HCT116 (cell line): ENCODE measurements at regions not wholly inside any gene's neighbourhood (a gene's known extent, or its start where the extent isn't known, plus 50 kb on each side); places are given as distances from the start of the nearest gene placed in this dataset.

ENCODE experiments used
- ATAC-seq: fragments of 200-7000 bp; cut with Tn5 transposase; 2 replicates; pipeline ENCODE4 v1.9.1; 2020; ENCODE audit warnings: mild to moderate bottlenecking, moderate library complexity
- BruUV-seq: library from RNA; stranded (reverse); fragments of 400-500 nt; replicated peaks from 2 replicates; lab custom pipeline; 2021; lab: Mats Ljungman, UMichigan
- CTCF ChIA-PET: fragments of 300-600 bp; sonication (Branson Sonifier 250); formaldehyde crosslinking; loops from one replicate; lab custom pipeline; 2021; ENCODE audit warnings: antibody characterized with exemption; lab: Charles Lee
- POLR2A ChIA-PET: fragments of 300-600, 350-600 bp; sonication (Branson Sonifier 250); formaldehyde crosslinking; loops from one replicate; lab custom pipeline; 2021; ENCODE audit warnings: antibody characterized with exemption; lab: Charles Lee
- RAD21 ChIA-PET, 2 experiments: fragments of 300-600 bp; sonication (Branson Sonifier 250); formaldehyde crosslinking; loops; one replicate each; lab custom pipeline; 2023; ENCODE audit warnings: low total read pairs in 2 of 2; ENCODE audit not compliant: uncharacterized antibody in 2 of 2, unreplicated experiment in 2 of 2, low non-redundant PET in 1 of 2; lab: Charles Lee
- DNase-seq: peaks from one replicate; pipeline ENCODE4 v3.0.0-alpha.2; 2010; ENCODE audit warnings: low read depth, low spot score
- H2AFZ ChIP-seq: fragments of 200-600 bp; shearing (Covaris generic), sonication (generic); 2 replicates; pipeline ENCODE4 v1.6.1; 2017; ENCODE audit warnings: low read depth, mixed run types, mixed read lengths, antibody characterized with exemption, low read length; ENCODE audit not compliant: poor library complexity, severe bottlenecking
- H3K27ac ChIP-seq: 2 replicates; pipeline ENCODE4 v1.5.1; 2012; ENCODE audit warnings: low read depth, low read length
- H3K27me3 ChIP-seq: fragments of 200-600 bp; sonication (generic); 2 replicates; pipeline ENCODE4 v1.6.1; 2016; ENCODE audit warnings: mixed run types, low read length, mixed read lengths; ENCODE audit not compliant: insufficient read depth
- H3K36me3 ChIP-seq, 2 experiments: fragments of 200-500 bp in 1 of 2; fragments of 200-600 bp in 1 of 2; sonication (Bioruptor generic) in 1 of 2; sonication (generic) in 1 of 2; 2 replicates each; pipeline versions ENCODE4 v1.5.1 to v1.6.1; 2014 to 2016; ENCODE audit warnings: low read length in 2 of 2, inconsistent platforms in 1 of 2, mixed read lengths in 1 of 2, mixed run types in 1 of 2; ENCODE audit not compliant: insufficient read depth in 2 of 2, control insufficient read depth in 1 of 2
- H3K4me1 ChIP-seq, 2 experiments: fragments of 200-600 bp in 1 of 2; sonication (generic) in 1 of 2; 2 replicates each; pipeline versions ENCODE4 v1.5.1 to v1.6.1; 2012 to 2017; ENCODE audit warnings: low read length in 2 of 2, inconsistent platforms in 1 of 2, mild to moderate bottlenecking in 1 of 2, mixed read lengths in 1 of 2, mixed run types in 1 of 2, moderate library complexity in 1 of 2; ENCODE audit not compliant: insufficient read depth in 2 of 2, control insufficient read depth in 1 of 2
- H3K4me2 ChIP-seq: fragments of 200-600 bp; sonication (generic); 2 replicates; pipeline ENCODE4 v1.6.1; 2017; ENCODE audit warnings: mixed run types, low read length, mixed read lengths
- H3K4me3 ChIP-seq, 2 experiments: fragments of 200-600 bp in 1 of 2; sonication (generic) in 1 of 2; replicated peaks in 1 of 2; 2 replicates each; pipeline ENCODE4 v1.5.1; 2011 to 2016; ENCODE audit warnings: low read length in 2 of 2, control low read depth in 1 of 2, low read depth in 1 of 2, mild to moderate bottlenecking in 1 of 2, mixed read lengths in 1 of 2, mixed run types in 1 of 2
- H3K79me2 ChIP-seq: fragments of 200-600 bp; sonication (generic); 2 replicates; pipeline ENCODE4 v1.6.1; 2017; ENCODE audit warnings: mild to moderate bottlenecking, mixed run types, low read length, moderate library complexity, mixed read lengths; ENCODE audit not compliant: insufficient read depth
- H3K9ac ChIP-seq: fragments of 200-600 bp; sonication (generic); 2 replicates; pipeline ENCODE4 v1.6.1; 2016; ENCODE audit warnings: low read length, mixed read lengths
- H3K9me2 ChIP-seq: fragments of 200-600 bp; sonication (generic), shearing (Covaris generic); 2 replicates; pipeline ENCODE4 v1.6.1; 2017; ENCODE audit warnings: mixed run types, mild to moderate bottlenecking, moderate library complexity; ENCODE audit not compliant: insufficient read depth
- H3K9me3 ChIP-seq, 2 experiments: fragments of 200-500 bp in 1 of 2; fragments of 200-600 bp in 1 of 2; sonication (Bioruptor generic) in 1 of 2; sonication (generic) in 1 of 2; 2 replicates each; pipeline ENCODE4 v1.6.1; 2014 to 2017; ENCODE audit warnings: low read length in 2 of 2, mixed read lengths in 2 of 2, inconsistent platforms in 1 of 2, low read depth in 1 of 2, mild to moderate bottlenecking in 1 of 2, mixed run types in 1 of 2, moderate library complexity in 1 of 2; ENCODE audit not compliant: control insufficient read depth in 1 of 2, insufficient read depth in 1 of 2
- H4K20me1 ChIP-seq: fragments of 200-600 bp; sonication (generic), shearing (Covaris generic); 2 replicates; pipeline ENCODE4 v1.6.1; 2017; ENCODE audit warnings: mixed run types, mild to moderate bottlenecking, moderate library complexity; ENCODE audit not compliant: insufficient read depth
- CBX3 ChIP-seq: IDR thresholded peaks from 2 replicates; pipeline ENCODE4 v1.6.1; 2012; ENCODE audit warnings: low read depth
- CEBPB ChIP-seq: IDR thresholded peaks from 2 replicates; pipeline ENCODE4 v1.6.1; 2012; ENCODE audit warnings: low read depth
- CTCF ChIP-seq, 3 experiments: fragments of 200-600 bp in 1 of 3; sonication (generic) in 1 of 3; IDR thresholded peaks in 2 of 3; conservative IDR thresholded peaks in 1 of 3; 2 replicates each; pipeline ENCODE4 v1.5.1; 2012 to 2017; ENCODE audit warnings: low read depth in 2 of 3, low read length in 2 of 3, antibody characterized with exemption in 1 of 3, borderline replicate concordance in 1 of 3, control low read depth in 1 of 3, mild to moderate bottlenecking in 1 of 3, mixed read lengths in 1 of 3, mixed run types in 1 of 3, moderate library complexity in 1 of 3; ENCODE audit not compliant: insufficient read depth in 1 of 3
- EGR1 ChIP-seq: IDR thresholded peaks from 2 replicates; pipeline ENCODE4 v1.6.1; 2012; ENCODE audit warnings: low read depth
- ELF1 ChIP-seq: IDR thresholded peaks from 2 replicates; pipeline ENCODE4 v1.6.1; 2012; ENCODE audit warnings: low read depth, borderline replicate concordance
- EZH2 ChIP-seq: fragments of 200-600 bp; sonication (generic); IDR thresholded peaks from 2 replicates; pipeline ENCODE4 v1.6.1; 2017; ENCODE audit warnings: antibody characterized with exemption, mixed run types
- FOSL1 ChIP-seq: IDR thresholded peaks from 2 replicates; pipeline ENCODE4 v1.6.1; 2012; ENCODE audit warnings: low read depth
- REST ChIP-seq: IDR thresholded peaks from 2 replicates; pipeline ENCODE4 v1.6.1; 2012; ENCODE audit warnings: low read depth
- SP1 ChIP-seq: IDR thresholded peaks from 2 replicates; pipeline ENCODE4 v1.6.1; 2012; ENCODE audit warnings: low read depth
- ZBTB33 ChIP-seq: IDR thresholded peaks from 2 replicates; pipeline ENCODE4 v1.6.1; 2011; ENCODE audit warnings: mild to moderate bottlenecking, low read length, moderate library complexity; ENCODE audit not compliant: insufficient replicate concordance; ENCODE audit errors: extremely low read depth
- ZFX ChIP-seq: fragments of 450-650 bp; IDR thresholded peaks from 2 replicates; pipeline ENCODE4 v1.6.1; 2017
- ZNF274 ChIP-seq: fragments of 200-500 bp; sonication (Bioruptor generic); IDR thresholded peaks from 2 replicates; pipeline ENCODE4 v1.6.1; 2014; ENCODE audit warnings: mild to moderate bottlenecking, low read depth, low read length, inconsistent platforms
- intact Hi-C: fragments of 100-400 bp; cut with micrococcal nuclease; formaldehyde crosslinking; loops from 2 replicates; pipeline ENCODE4 v1.10.0; 2022

- Histone ChIP-seq H3K4me3 (no peak overlapping the region), H3K9me2 (no peaks in the 10 kb centered on the region), H3K79me2 (no peaks in the 10 kb centered on the region), H3K9ac (no peak overlapping the region), H3K36me3 (no peaks in the 10 kb centered on the region), H3K27ac (no peak overlapping the region), H4K20me1 (no peaks in the 10 kb centered on the region), H2AFZ (no peak overlapping the region), H3K4me2 (no peak overlapping the region), H3K9me3 (no peaks in the 10 kb centered on the region), H3K4me1 (no peaks in the 10 kb centered on the region), H3K27me3 (no peaks in the 10 kb centered on the region)
- no TSS peak for BruUV-seq
- intact Hi-C loops = no loop called here
- no peak for TF ChIP-seq EZH2
- TF ChIP-seq EGR1 = no peak
- TF ChIP-seq ZNF274 = no peak
- ATAC-seq = no peak
- ChIA-PET CTCF (no interaction called here), POLR2A (no interaction called here), RAD21 (no interaction called here)
- no peak for DNase-seq
Measured at GRCh38 chr12:72869024-72869423, 596.9 kb downstream of the TRHDE start.

GRCh38 chr12:72872238-72872887 lies 600.2 kb downstream of the TRHDE start:
- no TSS peak for BruUV-seq
- Histone ChIP-seq H4K20me1 (no peaks in the 10 kb centered on the region), H3K27ac (no peak overlapping the region), H3K36me3 (no peaks in the 10 kb centered on the region), H3K9me2 (no peaks in the 10 kb centered on the region), H3K9ac (no peak overlapping the region), H3K4me3 (no peak overlapping the region), H2AFZ (no peak overlapping the region), H3K79me2 (no peaks in the 10 kb centered on the region), H3K4me1 (no peaks in the 10 kb centered on the region), H3K4me2 (no peak overlapping the region), H3K9me3 (peaks cover 0 to 5% of the 10 kb centered on the region in 2 experiments; a peak in 1 of 4 replicates), H3K27me3 (no peaks in the 10 kb centered on the region)
- TF ChIP-seq FOSL1 = no peak
- TF ChIP-seq REST = no peak
- no peak for TF ChIP-seq ZFX
- no peak for TF ChIP-seq ELF1
- no peak for TF ChIP-seq CTCF (IDR thresholded peaks at IDR 0.05 in 2 of 3, conservative IDR thresholded peaks at IDR 0.05 in 1 of 3; ENCODE audit: borderline replicate concordance in 1 of 3, insufficient read depth in 1 of 3, low read depth in 2 of 3, low read length in 2 of 3)
- no peak for TF ChIP-seq ZBTB33
- TF ChIP-seq CEBPB = no peak
- TF ChIP-seq SP1 = no peak
- TF ChIP-seq CBX3 = no peak
- no peak for ATAC-seq
- DNase-seq = no peak
- ChIA-PET POLR2A (no interaction called here), RAD21 (no interaction called here), CTCF (no interaction called here)
- intact Hi-C loops = no loop called here
